ENCODE measurements at regions not wholly inside any gene's neighbourhood (a gene's known extent, or its start where the extent isn't known, plus 50 kb on each side); places are given as distances from the start of the nearest gene placed in this dataset.
A peak's percentile ranks its signal among the peaks of the same experiment; 100 is the strongest.

DNA sequence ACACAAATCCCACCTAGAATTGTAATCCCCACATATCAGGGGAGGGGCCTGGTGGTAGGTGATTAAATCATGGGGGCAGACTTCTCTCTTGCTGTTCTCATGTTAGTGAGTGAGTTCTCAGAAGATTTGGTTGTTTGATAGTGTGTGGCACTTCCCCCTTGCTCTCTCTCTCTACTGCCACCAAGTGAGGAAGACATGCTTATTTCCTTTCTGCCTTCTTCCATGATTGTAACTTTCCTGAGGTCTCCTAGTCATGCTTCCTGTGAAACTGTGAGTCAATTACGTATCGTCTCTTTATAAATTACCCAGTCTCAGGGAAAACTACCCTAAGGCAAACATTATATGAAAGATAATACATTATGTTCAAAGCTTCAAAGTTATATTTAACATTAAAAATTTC is 1297.5 kb upstream of the CITED2 start:
- Histone ChIP-seq H3K79me2 (ENCODE audit: control insufficient read depth, insufficient read depth, low read length) (no peaks in the 10 kb centered on the region), H3K4me2 (ENCODE audit: insufficient read depth, low read length) (no peak overlapping the region), H3K9ac (ENCODE audit: insufficient read depth in 1 of 2, low read depth in 2 of 2, low read length in 2 of 2) (no peak overlapping the region), H3K27ac (ENCODE audit: extremely low read depth, low read depth, low read length) (no peak overlapping the region), H3K4me1 (replicated peaks in 1 of 2; ENCODE audit: control insufficient read depth in 2 of 2, insufficient read depth in 2 of 2, low read length in 2 of 2) (no peaks in the 10 kb centered on the region), H3K9me1 (ENCODE audit: control insufficient read depth, insufficient read depth, low read length) (no peaks in the 10 kb centered on the region), H4K20me1 (replicated peaks; ENCODE audit: control insufficient read depth, insufficient read depth, low read length) (no peaks in the 10 kb centered on the region), H2AFZ (ENCODE audit: low read depth, low read length) (no peak overlapping the region), H3K4me3 (no peak overlapping the region), H3K27me3 (ENCODE audit: control insufficient read depth in 2 of 2, insufficient read depth in 2 of 2, low read length in 2 of 2) (no peaks in the 10 kb centered on the region), H3K36me3 (ENCODE audit: control insufficient read depth, insufficient read depth, low read length) (0 out of 3 replicates have a peak, but pooled peaks cover 2% of the 10 kb centered on the region), H3K9me3 (replicated peaks; ENCODE audit: control insufficient read depth, insufficient read depth, low read depth, low read length) (no peaks in the 10 kb centered on the region)
- ATAC-seq (peak; percentile 39; the same call in 1 of the 3 replicates), DNase-seq (ENCODE audit: extremely low read depth in 1 of 4, low spot score in 3 of 4) (peak in 1 of 4 experiments; percentile 6), FAIRE-seq (no peak)
- WGBS (ENCODE audit: insufficient coverage, low coverage, missing lambda C conversion rate): 54% methylated on average over 2 of the region's 2 CpGs
- TF ChIP-seq SPI1 (IDR thresholded peaks at IDR 0.05; ENCODE audit: borderline replicate concordance, low read depth, low read length): peak; percentile 51; the same call in 1 of the 2 replicates
- TF ChIP-seq ZC3H8 (IDR thresholded peaks at IDR 0.05): no peak
- peak in 1 of 2 experiments; percentile 27; a peak in 1 of 4 replicates for TF ChIP-seq RAD21 (CRISPR knock-in tag; conservative IDR thresholded peaks at IDR 0.05 in 1 of 2, IDR thresholded peaks at IDR 0.05 in 1 of 2)
- no peak for TF ChIP-seq KLF6 (CRISPR knock-in tag; IDR thresholded peaks at IDR 0.05; ENCODE audit: borderline replicate concordance)
- no peak for TF ChIP-seq RHOXF2B (CRISPR knock-in tag; conservative IDR thresholded peaks at IDR 0.05)
- BruUV-seq (replicated peaks): no TSS peak
- ChIA-PET POLR2A (no interaction called here), CTCF (ENCODE audit: low intra/inter-chr PET ratio) (no interaction called here)
- in situ Hi-C loops (cut with MboI) (no loop called here), intact Hi-C loops (cut with micrococcal nuclease) (no loop called here)

DNA sequence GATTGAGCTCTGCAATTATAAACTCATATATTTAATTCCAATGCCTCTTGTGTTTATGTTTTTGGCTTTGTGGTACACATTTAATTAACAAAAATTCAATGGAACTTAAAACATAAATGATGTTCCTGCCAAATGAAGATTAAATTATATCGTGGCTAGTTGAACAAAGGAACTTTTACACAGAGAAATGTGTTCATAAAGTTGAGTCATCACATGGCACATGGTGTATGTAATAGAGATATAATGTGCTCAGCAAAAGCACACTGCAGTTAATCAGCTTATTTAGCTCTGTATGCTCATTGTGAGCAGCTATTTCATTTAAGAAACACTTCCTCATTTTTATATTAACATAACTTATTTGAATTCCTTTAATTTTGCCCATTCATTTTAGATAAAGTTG is 1295.6 kb upstream of the CITED2 start:
- BruUV-seq (replicated peaks): no TSS peak
- intact Hi-C loops (cut with micrococcal nuclease): no loop called here
- H3K27me3 ChIP-seq (ENCODE audit: control insufficient read depth in 2 of 2, insufficient read depth in 2 of 2, low read length in 2 of 2): no peaks in the 10 kb centered on the region
- CTCF ChIA-PET (ENCODE audit: low intra/inter-chr PET ratio): no interaction called here
- H3K79me2 ChIP-seq (ENCODE audit: control insufficient read depth, insufficient read depth, low read length): no peaks in the 10 kb centered on the region
- H3K9me1 ChIP-seq (ENCODE audit: control insufficient read depth, insufficient read depth, low read length): no peaks in the 10 kb centered on the region
- 0 out of 3 replicates have a peak, but pooled peaks cover 2% of the 10 kb centered on the region for H3K36me3 ChIP-seq (ENCODE audit: control insufficient read depth, insufficient read depth, low read length)
- H3K4me1 ChIP-seq (replicated peaks in 1 of 2; ENCODE audit: control insufficient read depth in 2 of 2, insufficient read depth in 2 of 2, low read length in 2 of 2): no peaks in the 10 kb centered on the region
- no peak overlapping the region for H2AFZ ChIP-seq (ENCODE audit: low read depth, low read length)
- DNase-seq (ENCODE audit: extremely low read depth in 1 of 4, low spot score in 3 of 4) (no peak), FAIRE-seq (no peak), ATAC-seq (no peak)
- H3K9ac ChIP-seq (ENCODE audit: insufficient read depth in 1 of 2, low read depth in 2 of 2, low read length in 2 of 2): no peak overlapping the region
- TF ChIP-seq TRIM28 (IDR thresholded peaks at IDR 0.05): no peak
- no peak for TF ChIP-seq SP2 (IDR thresholded peaks at IDR 0.05; ENCODE audit: extremely low read depth, low read depth, low read length, poor library complexity, severe bottlenecking)
- TF ChIP-seq EP400 (IDR thresholded peaks at IDR 0.05): no peak
- no peak for TF ChIP-seq TAF1 (IDR thresholded peaks at IDR 0.05; ENCODE audit: control insufficient read depth, extremely low read depth, insufficient read depth, low read length, severe bottlenecking)
- no peak overlapping the region for H3K4me2 ChIP-seq (ENCODE audit: insufficient read depth, low read length)
- no peak overlapping the region for H3K27ac ChIP-seq (ENCODE audit: extremely low read depth, low read depth, low read length)
- no peak overlapping the region for H3K4me3 ChIP-seq
- no peaks in the 10 kb centered on the region for H4K20me1 ChIP-seq (replicated peaks; ENCODE audit: control insufficient read depth, insufficient read depth, low read length)
- 0% methylated on average over 1 of the region's 1 CpG for WGBS (ENCODE audit: insufficient coverage, low coverage, missing lambda C conversion rate)
- POLR2A ChIA-PET: no interaction called here
- H3K9me3 ChIP-seq (replicated peaks; ENCODE audit: control insufficient read depth, insufficient read depth, low read depth, low read length): no peaks in the 10 kb centered on the region
- in situ Hi-C loops (cut with MboI): no loop called here

All from K562 (cell line).